Raji (cell line): ENCODE measurements at regions not wholly inside any gene's neighbourhood (a gene's known extent, or its start where the extent isn't known, plus 50 kb on each side); places are given as distances from the start of the nearest gene placed in this dataset.

Experiments used
- POLR2A ChIP-seq: IDR thresholded peaks from 2 replicates; pipeline ENCODE4 v1.6.1; 2011; ENCODE audit warnings: low read depth, low read length, control low read depth; ENCODE audit not compliant: insufficient read depth

DNA sequence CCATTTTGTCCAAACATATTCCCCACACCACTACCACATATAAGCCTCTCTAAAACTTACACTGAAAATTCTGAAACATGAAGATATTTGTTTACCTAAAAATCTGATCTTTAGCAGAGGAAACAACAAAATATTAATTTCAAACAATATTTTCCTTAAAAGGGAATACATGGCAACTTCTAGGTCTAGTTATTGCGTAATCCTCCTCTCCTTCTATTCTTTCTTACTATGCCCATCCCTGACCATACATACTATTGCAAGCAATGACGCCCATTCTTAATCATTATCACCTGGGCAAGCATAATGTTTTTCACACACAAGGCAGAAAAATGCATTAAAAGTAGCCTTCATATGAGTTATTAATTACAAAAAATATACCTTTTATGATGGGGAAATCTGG, 372.6 kb downstream of the ZEB2 start:
- no peak for TF ChIP-seq POLR2A

DNA sequence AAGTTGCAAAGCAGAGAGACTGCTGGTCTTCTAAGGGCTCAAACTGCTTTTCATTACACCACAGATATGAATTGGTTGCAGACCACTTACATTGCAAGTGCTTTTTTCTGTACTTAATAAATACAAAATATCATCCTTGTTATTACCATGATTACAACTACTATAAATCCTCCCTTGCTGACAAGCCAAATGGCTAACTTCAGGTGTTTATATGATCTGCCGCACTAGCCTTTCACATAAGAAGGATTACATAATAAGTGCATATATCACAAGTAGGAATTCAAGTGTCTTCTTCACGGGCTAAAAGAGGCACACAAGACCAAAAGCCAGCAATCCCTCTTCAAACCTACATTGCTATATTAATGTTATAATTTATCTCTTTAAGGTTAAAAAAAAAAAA, 373.0 kb downstream of the ZEB2 start:
- TF ChIP-seq POLR2A: no peak

DNA sequence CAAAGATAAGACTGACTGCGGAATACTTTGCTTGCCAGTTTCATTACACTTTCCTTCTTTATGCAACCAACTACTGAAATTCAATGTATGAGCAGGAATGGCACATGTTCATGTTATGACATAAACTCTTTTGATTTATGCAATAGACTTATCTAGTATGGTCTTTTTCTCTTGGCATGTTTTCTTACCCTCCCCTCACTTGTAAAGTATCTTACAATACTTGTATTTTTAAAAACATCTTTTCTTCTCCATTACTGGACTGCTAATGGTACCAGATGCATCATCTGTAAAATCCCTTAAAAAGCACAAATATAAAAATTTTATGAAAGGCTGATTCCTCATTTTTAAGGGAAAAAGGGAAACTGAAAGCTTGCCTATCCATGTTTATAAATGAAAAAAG, 373.8 kb downstream of the ZEB2 start:
- TF ChIP-seq POLR2A: no peak

DNA sequence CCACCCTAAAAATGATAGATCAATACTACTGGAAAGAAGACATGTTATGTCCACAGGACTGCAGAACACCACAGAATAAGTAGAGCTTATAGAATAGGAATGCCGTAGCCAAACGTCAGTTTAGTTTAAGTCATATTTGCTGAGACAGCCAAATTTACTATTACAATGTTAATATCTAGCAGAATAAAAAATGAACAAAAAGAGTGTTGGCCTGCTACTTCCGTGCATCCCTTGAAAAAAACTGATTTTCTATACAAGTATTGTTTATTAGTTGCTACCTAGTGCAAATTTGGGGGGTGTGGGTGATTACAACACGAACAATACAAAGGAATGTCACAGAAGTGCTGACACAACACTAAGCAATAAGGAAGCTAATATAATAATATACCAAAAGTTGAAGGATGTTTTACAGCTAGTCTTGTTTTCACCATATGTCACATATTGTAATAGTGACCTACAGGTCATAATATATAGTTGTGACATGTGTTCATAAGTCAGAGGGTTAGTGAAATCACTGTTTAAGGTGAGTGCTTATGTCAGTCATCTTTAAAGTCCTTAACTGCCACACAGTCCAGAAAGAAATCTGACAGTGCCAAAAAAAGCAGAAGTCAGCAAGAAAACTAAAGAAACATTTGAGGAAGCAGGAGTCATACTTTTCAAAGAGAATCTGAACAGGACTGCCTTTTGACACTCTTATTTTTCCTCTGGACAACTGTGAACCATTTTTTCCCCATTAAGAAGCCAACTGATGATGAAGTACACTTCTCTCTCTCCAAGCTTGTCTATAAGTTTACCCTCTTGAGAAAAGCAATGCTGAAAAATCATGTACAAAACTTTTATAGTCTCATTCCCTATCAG, 376.4 kb downstream of the ZEB2 start:
- TF ChIP-seq POLR2A: no peak

DNA sequence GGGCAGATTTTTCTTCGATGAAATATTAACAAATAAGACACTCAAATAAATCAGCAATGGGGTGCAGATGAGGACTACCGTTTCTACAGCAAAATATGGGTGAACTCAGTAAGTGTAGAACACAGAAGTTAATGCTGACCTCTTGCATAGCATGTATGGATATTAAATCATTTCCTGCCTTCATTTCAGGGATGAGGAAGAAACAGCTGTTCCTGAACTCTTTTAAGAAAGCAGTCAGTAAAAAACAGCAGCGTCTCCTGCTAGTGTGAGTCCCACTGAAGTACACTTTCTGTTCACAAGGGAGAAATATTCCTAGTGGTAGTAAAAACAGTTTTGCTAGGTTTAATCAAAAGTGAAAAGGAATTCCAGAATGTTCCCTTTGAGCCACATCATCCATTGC, 379.0 kb downstream of the ZEB2 start:
- no peak for TF ChIP-seq POLR2A

DNA sequence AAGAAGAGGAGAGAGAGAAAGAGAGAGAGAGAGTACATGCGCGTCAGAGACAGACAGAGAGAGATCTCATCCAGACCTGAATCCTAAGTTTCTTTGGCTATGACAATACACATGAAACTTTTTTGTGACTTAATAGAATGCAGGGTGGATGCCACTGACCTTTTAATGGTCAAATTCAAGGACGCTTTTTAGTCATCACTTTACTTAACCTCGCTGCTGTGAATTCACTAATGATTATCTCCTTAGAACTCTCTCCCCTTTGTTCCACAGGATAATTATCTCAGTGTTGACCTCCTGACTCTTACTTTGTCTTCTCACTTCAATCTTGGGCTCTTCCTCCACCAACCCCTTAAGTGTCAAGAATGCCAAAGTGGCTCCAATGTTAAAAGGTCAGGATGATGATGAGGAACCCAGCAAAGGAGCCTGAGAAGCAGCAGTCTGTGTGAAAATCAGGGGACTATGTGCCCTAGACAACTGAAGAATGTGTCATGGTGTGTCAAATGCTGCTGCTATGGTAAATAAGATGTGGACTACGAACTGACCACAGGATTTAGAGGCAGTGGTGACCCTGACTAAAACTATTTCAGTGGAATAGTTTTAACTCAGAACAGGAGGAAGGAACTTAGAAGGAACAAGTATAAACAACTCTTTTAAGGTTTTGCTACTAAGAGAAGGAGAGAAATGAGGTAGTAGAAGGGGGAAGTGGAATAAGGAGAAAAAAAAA, 382.1 kb downstream of the ZEB2 start:
- TF ChIP-seq POLR2A: no peak

DNA sequence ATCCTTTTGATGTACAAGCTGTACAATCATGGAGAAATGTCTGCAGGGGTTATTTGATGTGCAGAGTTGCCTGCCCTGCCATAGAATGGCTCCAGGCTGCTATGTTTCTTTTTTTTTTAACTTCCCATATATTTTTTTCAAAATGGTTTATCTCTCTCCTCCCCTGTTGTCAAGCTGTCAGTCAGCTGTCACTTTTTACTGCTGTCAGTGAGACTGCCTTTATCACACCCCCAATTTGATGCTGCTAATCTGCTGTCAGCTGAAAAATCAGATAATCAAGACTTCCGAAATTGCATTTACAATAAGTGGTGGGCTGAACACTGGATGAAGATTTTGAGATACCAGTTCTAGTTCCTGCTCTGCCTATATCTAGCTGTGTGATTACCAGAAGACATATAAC, 382.6 kb downstream of the ZEB2 start:
- no peak for TF ChIP-seq POLR2A

DNA sequence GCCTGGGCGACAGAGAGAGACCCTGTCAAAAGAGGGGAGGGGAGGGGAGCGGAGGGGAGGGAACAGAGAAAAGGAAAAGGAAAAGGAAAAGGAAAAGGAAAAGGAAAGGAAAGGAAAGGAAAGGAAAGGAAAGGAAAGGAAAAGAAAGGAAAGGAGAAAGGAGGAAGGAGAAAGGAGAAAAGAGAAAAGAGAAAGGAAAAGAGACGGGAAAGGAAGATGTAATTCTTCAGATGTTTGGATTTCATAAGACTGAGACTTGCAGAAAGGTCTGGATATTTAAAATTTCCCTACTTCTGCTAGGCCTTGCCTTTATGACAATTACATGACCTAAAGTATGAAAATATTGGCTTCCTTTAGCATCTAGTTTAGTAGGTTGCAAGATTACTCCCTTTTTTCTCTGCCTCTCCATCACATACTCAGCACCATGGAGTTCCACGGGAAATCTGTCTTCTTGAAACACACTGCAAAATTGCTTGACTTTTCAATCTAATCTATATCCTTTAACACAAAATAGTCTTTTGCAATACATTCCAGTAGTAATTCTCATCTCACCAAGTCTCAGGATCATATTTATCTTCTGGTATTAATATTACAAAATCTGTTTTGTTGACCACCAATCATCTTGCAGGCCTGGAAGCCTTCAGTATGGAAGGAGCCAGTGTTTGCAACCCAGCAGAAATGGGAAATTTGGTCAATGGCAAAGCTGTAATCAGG, 383.5 kb downstream of the ZEB2 start:
- TF ChIP-seq POLR2A: no peak

DNA sequence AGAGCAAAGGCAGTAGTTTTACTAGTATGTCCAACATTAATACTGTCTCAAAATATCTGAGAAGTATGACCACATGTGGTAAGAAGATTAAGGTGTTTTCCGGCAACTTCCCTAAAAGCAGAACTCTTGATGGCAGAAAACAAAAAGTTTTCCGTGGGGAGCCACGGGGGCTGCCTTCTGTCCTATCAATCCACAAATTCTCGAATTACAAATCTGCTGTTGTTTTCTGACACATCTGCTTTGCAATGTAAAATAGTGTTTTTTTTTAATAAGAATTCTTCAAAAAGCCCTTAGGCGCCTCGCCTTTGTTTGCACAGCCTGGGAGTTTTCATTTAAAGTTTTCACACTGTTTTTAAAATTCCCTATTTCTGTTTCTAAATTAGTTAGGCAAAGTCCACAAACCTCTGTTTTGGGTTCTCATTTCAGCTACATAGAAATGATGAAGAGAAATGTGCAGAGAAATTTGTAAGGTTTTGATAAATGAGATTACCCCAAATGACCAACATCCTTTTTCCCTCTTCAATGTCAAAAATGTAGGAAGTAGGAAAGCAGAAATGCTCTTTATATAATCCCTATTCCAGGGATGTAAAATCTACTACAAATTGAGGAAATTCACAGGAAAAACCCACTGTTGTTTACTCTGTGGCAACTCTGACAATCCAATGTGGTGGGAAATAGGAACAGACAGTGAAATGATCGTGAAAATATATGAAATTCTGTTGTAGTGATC, 385.8 kb downstream of the ZEB2 start:
- no peak for TF ChIP-seq POLR2A

DNA sequence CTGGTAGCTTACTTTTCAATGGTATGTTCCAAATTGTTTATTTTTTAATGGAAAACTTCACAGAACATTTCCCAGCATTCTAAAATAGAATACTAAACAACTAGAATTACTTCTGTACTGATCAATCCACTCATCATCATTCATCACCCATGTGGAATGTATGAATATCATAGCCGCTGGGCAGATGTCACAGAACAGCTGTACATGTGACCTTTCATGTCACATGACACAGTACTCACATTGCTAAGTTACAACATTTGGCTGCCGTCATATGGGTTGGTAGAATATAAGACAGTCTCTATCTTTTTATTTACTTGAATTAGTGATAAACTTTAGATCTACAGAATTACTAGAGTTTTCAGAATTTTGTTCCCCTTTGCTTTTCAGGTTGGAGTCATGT, 387.6 kb downstream of the ZEB2 start:
- no peak for TF ChIP-seq POLR2A

DNA sequence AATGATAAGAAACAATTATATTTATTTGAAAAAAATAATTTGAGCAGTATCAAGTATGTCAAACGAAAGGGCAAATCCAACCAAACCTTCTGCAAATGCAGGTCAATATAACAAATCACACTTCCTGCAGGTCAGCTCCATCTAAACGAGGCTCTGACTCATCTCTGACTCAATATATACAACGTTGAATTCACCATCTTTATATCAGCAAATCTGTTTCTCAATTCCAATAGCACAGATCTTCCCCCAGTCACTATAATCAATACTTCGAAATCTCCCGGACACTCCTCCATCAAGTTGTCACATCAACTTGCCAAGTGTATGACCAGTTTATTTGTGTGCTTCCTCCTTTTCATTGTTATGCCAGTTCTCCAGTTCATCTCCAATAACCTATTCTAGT, 388.9 kb downstream of the ZEB2 start:
- no peak for TF ChIP-seq POLR2A

DNA sequence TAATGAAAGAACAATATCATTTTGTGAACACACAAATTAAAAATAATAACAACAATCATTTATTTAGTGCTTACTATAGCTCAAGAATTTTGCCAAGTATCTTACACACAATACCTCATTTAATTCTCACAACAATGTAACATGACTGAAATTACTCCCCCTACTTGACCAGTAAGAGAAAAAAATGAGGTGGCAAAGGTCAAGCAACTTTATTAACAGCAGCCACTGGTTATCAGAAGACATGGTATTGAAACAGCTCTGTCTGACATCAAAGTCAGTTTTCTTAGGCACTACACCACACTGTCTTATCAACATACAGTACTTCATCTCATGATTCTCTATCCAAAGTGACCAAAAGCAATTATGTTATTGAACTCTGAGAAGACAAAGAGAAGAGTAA, 389.4 kb downstream of the ZEB2 start:
- no peak for TF ChIP-seq POLR2A

DNA sequence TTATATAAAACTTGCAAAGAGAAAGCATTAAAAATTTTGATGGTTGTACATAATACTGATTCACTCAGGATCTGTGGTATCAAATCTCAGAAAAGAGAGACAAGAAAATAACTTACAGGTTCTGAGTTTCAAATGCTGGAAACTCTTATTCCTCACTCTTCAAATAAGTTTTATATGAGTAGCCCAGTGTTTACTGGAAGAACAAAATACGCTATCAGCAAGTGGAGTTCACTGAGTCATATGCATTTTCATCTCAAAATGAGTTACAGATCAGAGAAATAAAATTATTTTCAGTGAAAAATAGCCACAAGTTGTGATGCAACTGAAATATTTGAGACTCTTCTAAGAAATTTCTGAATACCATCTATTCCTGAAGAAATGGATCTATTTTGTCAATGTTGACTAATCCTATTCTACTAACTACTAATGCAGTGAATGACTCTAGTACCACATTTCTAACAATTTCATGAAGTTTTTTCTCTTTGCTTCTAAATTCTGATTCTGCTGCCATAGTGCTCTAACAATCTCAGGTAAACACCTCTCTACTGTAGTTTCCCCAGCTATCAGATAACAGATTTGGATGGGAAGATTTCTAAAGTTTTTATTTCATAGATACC, 391.7 kb downstream of the ZEB2 start:
- no peak for TF ChIP-seq POLR2A

DNA sequence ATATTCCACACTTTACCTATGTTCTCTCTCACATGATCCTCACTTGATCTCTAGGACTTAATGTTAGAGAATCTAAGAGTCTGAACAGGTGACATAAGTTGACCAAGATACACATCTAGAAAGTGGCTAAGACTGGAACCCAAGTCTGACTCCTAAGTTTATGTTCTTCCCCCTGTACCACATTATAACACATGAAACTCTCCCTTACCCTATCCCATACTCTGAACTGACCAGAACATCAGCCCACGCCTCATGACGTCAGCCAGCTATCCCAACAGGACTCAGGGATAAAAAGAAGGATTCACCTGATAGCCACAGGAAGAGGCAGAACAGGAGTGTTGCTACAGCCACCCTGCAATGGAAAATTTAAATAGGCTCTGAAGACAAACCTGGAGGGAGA, 392.2 kb downstream of the ZEB2 start:
- no peak for TF ChIP-seq POLR2A

DNA sequence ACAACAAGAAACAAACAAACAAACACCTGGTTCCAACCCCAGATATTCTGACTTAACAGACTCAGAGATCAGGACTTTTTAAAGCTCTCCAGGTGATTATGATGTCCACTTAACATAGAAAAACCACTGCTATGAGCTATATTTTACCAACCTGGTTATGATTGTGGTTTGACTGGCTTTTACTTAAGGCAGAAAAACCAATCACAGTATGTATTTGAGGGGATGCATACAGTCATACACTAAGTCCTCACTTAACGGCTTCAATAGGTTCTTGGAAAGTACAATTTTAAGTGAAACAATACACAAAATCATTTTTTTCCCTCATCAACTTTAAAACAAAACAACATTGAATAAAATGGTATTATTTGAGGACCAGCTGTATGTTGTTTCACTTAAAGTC, 393.6 kb downstream of the ZEB2 start:
- no peak for TF ChIP-seq POLR2A

DNA sequence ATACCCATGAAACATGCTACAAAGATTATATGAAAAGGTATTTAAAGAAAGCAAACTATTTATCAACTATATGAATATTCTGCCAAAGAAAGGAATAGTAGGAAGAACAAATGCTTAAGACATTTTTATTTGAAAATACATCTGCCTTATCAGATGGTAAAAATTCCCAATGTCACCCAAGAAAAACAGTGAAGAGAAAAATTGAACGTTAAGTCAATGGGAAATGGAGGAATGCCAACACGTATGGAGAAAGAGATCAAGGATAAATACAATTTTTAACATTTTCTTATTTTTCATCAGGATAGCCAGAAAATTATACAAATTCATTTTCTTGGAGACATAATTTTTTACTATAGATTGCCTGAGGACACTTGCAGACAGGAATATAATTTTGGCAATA, 394.2 kb downstream of the ZEB2 start:
- no peak for TF ChIP-seq POLR2A

DNA sequence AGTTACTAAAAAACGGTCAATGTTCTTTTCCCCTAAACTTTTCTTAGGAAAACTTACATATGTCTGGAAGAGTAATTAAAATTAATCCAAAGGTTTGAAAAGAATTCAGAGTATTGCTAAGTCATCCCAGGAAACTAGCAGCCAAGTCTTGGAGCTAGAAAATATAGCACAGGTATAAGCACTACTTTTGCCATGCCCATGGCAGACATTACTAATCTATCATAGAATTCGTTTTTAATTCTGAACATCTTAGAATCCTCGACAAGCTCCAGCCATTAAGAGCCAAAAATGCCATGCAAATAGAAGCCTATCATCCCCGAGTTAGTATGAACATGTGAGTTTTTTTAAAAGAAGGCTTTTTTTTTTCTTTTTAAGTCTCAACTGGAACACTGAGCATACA, 395.0 kb downstream of the ZEB2 start:
- TF ChIP-seq POLR2A: no peak
